HCT116 (cell line): ENCODE measurements at regions not wholly inside any gene's neighbourhood (a gene's known extent, or its start where the extent isn't known, plus 50 kb on each side); places are given as distances from the start of the nearest gene placed in this dataset. TPM values are rescaled to one million over a fixed set of nuclear protein-coding genes. Genes with fewer than 3 reads are reported as not detected.

Source experiments
- TCF7L2 ChIP-seq: IDR thresholded peaks from 2 replicates; pipeline ENCODE4 v1.7.0; 2011; ENCODE audit warnings: borderline replicate concordance, inconsistent platforms; ENCODE audit not compliant: insufficient read depth, insufficient read length; ENCODE audit errors: extremely low read depth
- YY1 ChIP-seq: IDR thresholded peaks from 2 replicates; pipeline ENCODE4 v1.6.1; 2011; ENCODE audit warnings: low read length, low read depth, moderate library complexity, mild to moderate bottlenecking; ENCODE audit not compliant: insufficient replicate concordance; ENCODE audit errors: extremely low read depth
- ZNF274 ChIP-seq: fragments of 200-500 bp; sonication (Bioruptor generic); IDR thresholded peaks from 2 replicates; pipeline ENCODE4 v1.6.1; 2014; ENCODE audit warnings: mild to moderate bottlenecking, low read depth, low read length, inconsistent platforms
- microRNA counts: library from miRNA; unstranded; fragments of <30 nt; microRNA quantifications from one replicate; lab custom pipeline; 2015
- microRNA-seq: library from miRNA; unstranded; fragments of <30 nt; microRNA quantifications from one replicate; pipeline ENCODE4, GENCODE V29; 2016; ENCODE audit warnings: borderline number of aligned reads

GRCh38 chr1:65097076-65097475 lies 50.9 kb upstream of the AK4 start (continued):
- TF ChIP-seq YY1: no peak
- no peak for TF ChIP-seq TCF7L2
- TF ChIP-seq ZNF274: no peak

MicroRNAs in the stretch of these regions (microRNA counts, 767-probe panel; counts per million panel counts)
- microRNA hsa-miR-101-3p (lab: Ali Mortazavi, UCI): not detected

Small RNA genes lying in the stretch of these regions (microRNA-seq; reads per million reads assigned to microRNA genes)
- gene MIR101-1 (4.4 reads per million, percentile 6 among the genes with 10 or more reads in this experiment), gene MIR3671 (not detected)
